IMR-90 (cell line): ENCODE measurements at regions not wholly inside any gene's neighbourhood (a gene's known extent, or its start where the extent isn't known, plus 50 kb on each side); places are given as distances from the start of the nearest gene placed in this dataset.

Experiments
- ATAC-seq: fragments of 200-7000 bp; cut with Tn5 transposase; 2 replicates; pipeline ENCODE4 v1.9.1; 2020; ENCODE audit warnings: low read depth, mild to moderate bottlenecking, moderate library complexity
- BruUV-seq: library from RNA; stranded (reverse); fragments of 400-500 nt; replicated peaks from 2 replicates; lab custom pipeline; 2021; lab: Mats Ljungman, UMichigan
- CTCF ChIA-PET: fragments of 300-600 bp; formaldehyde crosslinking; extraction: SDS; loops from one replicate; lab custom pipeline; 2021; ENCODE audit warnings: antibody characterized with exemption; lab: Yijun Ruan, JAX
- POLR2A ChIA-PET: fragments of 300-600 bp; sonication (Branson Sonifier 250); formaldehyde crosslinking; loops from one replicate; lab custom pipeline; 2022; ENCODE audit warnings: antibody characterized with exemption; ENCODE audit not compliant: unreplicated experiment; lab: Charles Lee
- DNase-seq: peaks from one replicate; pipeline ENCODE4 v3.0.0; 2013
- H2AFZ ChIP-seq: replicated peaks from 2 replicates; pipeline ENCODE3; 2013; ENCODE audit warnings: low read length, mild to moderate bottlenecking; ENCODE audit not compliant: poor library complexity
- H2AK5ac ChIP-seq: 2 replicates; pipeline ENCODE4 v1.6.1; 2013; ENCODE audit warnings: low read depth, low read length, inconsistent platforms
- H2AK9ac ChIP-seq: replicated peaks from 2 replicates; pipeline ENCODE3; 2013; ENCODE audit warnings: mild to moderate bottlenecking, low read depth, low read length, moderate library complexity; ENCODE audit not compliant: poor library complexity
- H2BK120ac ChIP-seq: 2 replicates; pipeline ENCODE4 v1.6.1; 2013; ENCODE audit warnings: low read depth, low read length, inconsistent platforms
- H2BK15ac ChIP-seq: 3 replicates; pipeline ENCODE4 v1.6.1; 2013; ENCODE audit warnings: low read depth, low read length, inconsistent platforms
- H2BK20ac ChIP-seq: 2 replicates; pipeline ENCODE4 v1.6.1; 2013; ENCODE audit warnings: low read depth, mild to moderate bottlenecking, inconsistent platforms, low read length, moderate library complexity
- H2BK5ac ChIP-seq: 2 replicates; pipeline ENCODE4 v1.6.1; 2013; ENCODE audit warnings: mild to moderate bottlenecking, low read depth, low read length, inconsistent platforms; ENCODE audit not compliant: poor library complexity, severe bottlenecking
- H3K14ac ChIP-seq: replicated peaks from 2 replicates; pipeline ENCODE4 v1.6.1; 2013; ENCODE audit warnings: low read depth, low read length, inconsistent platforms
- H3K18ac ChIP-seq: 2 replicates; pipeline ENCODE4 v1.6.1; 2013; ENCODE audit warnings: low read depth, low read length, control low read depth
- H3K23ac ChIP-seq: 2 replicates; pipeline ENCODE4 v1.6.1; 2013; ENCODE audit warnings: low read depth, low read length, inconsistent platforms
- H3K27ac ChIP-seq: 2 replicates; pipeline ENCODE4 v1.5.1; 2013; ENCODE audit warnings: mild to moderate bottlenecking, control low read depth, low read length; ENCODE audit not compliant: insufficient read depth
- H3K27me3 ChIP-seq: 2 replicates; pipeline ENCODE4 v1.6.1; 2013; ENCODE audit warnings: low read length; ENCODE audit not compliant: control insufficient read depth, insufficient read depth
- H3K36me3 ChIP-seq: 2 replicates; pipeline ENCODE4 v1.6.1; 2013; ENCODE audit warnings: low read length, mixed read lengths; ENCODE audit not compliant: control insufficient read depth, insufficient read depth
- H3K4ac ChIP-seq: 2 replicates; pipeline ENCODE4 v1.6.1; 2013; ENCODE audit warnings: low read depth, low read length, inconsistent platforms
- H3K4me1 ChIP-seq: 2 replicates; pipeline ENCODE4 v1.6.1; 2013; ENCODE audit warnings: low read length, mixed read lengths; ENCODE audit not compliant: control insufficient read depth, insufficient read depth
- H3K4me2 ChIP-seq: 2 replicates; pipeline ENCODE4 v1.6.1; 2013; ENCODE audit warnings: low read depth, mild to moderate bottlenecking, control low read depth, low read length, moderate library complexity
- H3K4me3 ChIP-seq: 2 replicates; pipeline ENCODE4 v1.5.1; 2013; ENCODE audit warnings: low read depth, mild to moderate bottlenecking, control low read depth, low read length, moderate library complexity; ENCODE audit not compliant: insufficient read depth
- H3K56ac ChIP-seq: 2 replicates; pipeline ENCODE4 v1.6.1; 2013; ENCODE audit warnings: low read length, inconsistent platforms; ENCODE audit not compliant: insufficient read depth; ENCODE audit errors: extremely low read depth
- H3K79me1 ChIP-seq, 2 experiments: 2 replicates each; pipeline ENCODE4 v1.6.1; 2013; ENCODE audit warnings: low read length in 2 of 2, inconsistent platforms in 1 of 2, low read depth in 1 of 2
- H3K9ac ChIP-seq: 2 replicates; pipeline ENCODE4 v1.6.1; 2013; ENCODE audit warnings: low read depth, low read length, control low read depth
- H3K9me1 ChIP-seq: 2 replicates; pipeline ENCODE4 v1.6.1; 2013; ENCODE audit warnings: low read length, inconsistent platforms; ENCODE audit not compliant: insufficient read depth
- H3K9me3 ChIP-seq: 2 replicates; pipeline ENCODE4 v1.6.1; 2013; ENCODE audit warnings: low read length; ENCODE audit not compliant: control insufficient read depth, insufficient read depth
- H4K20me1 ChIP-seq: 2 replicates; pipeline ENCODE4 v1.6.1; 2013; ENCODE audit warnings: low read length, inconsistent platforms; ENCODE audit not compliant: insufficient read depth
- H4K5ac ChIP-seq: 2 replicates; pipeline ENCODE4 v1.6.1; 2013; ENCODE audit warnings: mild to moderate bottlenecking, low read depth, low read length, control low read depth
- H4K8ac ChIP-seq, 2 experiments: 2 replicates each; pipeline ENCODE4 v1.6.1; 2013; ENCODE audit warnings: low read depth in 2 of 2, low read length in 2 of 2, control low read depth in 1 of 2, inconsistent platforms in 1 of 2
- H4K91ac ChIP-seq: 2 replicates; pipeline ENCODE4 v1.6.1; 2013; ENCODE audit warnings: low read depth, low read length, inconsistent platforms; ENCODE audit not compliant: insufficient read depth
- CHD1 ChIP-seq: IDR thresholded peaks from 2 replicates; pipeline ENCODE4 v1.6.1; 2012; ENCODE audit warnings: low read depth, low read length, improper control_type of control experiment
- FOS ChIP-seq: fragments of 150-350 bp; IDR thresholded peaks from 2 replicates; pipeline ENCODE4 v1.6.1; 2016; ENCODE audit warnings: low read depth, low read length
- MAFK ChIP-seq: IDR thresholded peaks from 2 replicates; pipeline ENCODE4 v1.6.1; 2012; ENCODE audit warnings: low read depth, low read length, improper control_type of control experiment
- WGBS, 2 experiments: methylation state at CpG; one replicate each; pipeline versions ENCODE4 v1.1.5 to v1.1.7; 2013; ENCODE audit warnings: missing lambda C conversion rate in 2 of 2; ENCODE audit not compliant: insufficient read length in 1 of 2; ENCODE audit errors: extremely low coverage in 2 of 2; 5-methylcytosine and 5-hydroxymethylcytosine counted together
- dilution Hi-C: fragments of 300-500 bp; cut with HindIII; formaldehyde crosslinking; loops from one replicate; pipeline ENCODE4 v1.14.3; 2018; ENCODE audit warnings: low sequenced_read_pairs; ENCODE audit not compliant: unreplicated experiment
- in situ Hi-C: fragments of 300-500 bp; cut with MboI; formaldehyde crosslinking; loops from 3 replicates; pipeline ENCODE4 v1.14.3; 2019; ENCODE audit warnings: low sequenced_read_pairs, inconsistent platforms, mixed read lengths
- intact Hi-C: fragments of 100-400 bp; cut with micrococcal nuclease; formaldehyde crosslinking; loops from 2 replicates; pipeline ENCODE4 v1.10.0; 2022
- TF ChIP-seq, protein P1 (sequence below): conservative IDR thresholded peaks from 2 replicates; pipeline ENCODE4 v1.5.1; 2012; ENCODE audit warnings: mild to moderate bottlenecking, low read depth, low read length, improper control_type of control experiment
- TF ChIP-seq, protein P2 (sequence below): fragments of 150-350 bp; IDR thresholded peaks from 2 replicates; pipeline ENCODE4 v1.6.1; 2016; ENCODE audit warnings: low read depth, mild to moderate bottlenecking, low read length, moderate library complexity, borderline replicate concordance

DNA sequence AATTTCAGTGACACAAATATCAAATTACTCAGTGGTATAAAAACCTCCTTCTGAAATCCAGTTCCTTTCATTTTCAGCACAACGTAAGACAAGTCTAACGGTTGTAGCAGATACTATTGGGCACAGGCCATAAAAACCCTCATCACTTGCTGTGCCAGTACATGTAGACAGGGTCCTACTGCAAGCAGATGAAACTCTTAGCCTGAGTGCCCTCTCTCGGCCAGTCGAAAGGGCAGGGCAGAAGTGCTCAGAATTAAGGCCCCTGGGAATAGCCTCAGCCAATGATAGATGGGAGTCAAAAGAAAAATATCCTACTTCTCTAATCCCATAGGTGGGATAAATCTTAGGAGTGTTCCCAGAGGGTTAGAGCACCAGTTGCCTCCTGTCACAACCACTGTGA is 168.5 kb upstream of the FER start:
- intact Hi-C loops: no loop called here
- no CpG with 5 or more reads among the region's 4 CpGs for WGBS, 2 experiments
- H3K36me3 ChIP-seq: no peaks in the 10 kb centered on the region

More for the DNA sequence above, 168.5 kb upstream of the FER start:
- H2BK20ac ChIP-seq: no peak overlapping the region
- no peak overlapping the region for H2BK120ac ChIP-seq
- H3K9ac ChIP-seq: no peak overlapping the region
- H3K23ac ChIP-seq: no peak overlapping the region
- H3K4me3 ChIP-seq: no peak overlapping the region
- no peak overlapping the region for H2AFZ ChIP-seq
- H2AK9ac ChIP-seq: no peak overlapping the region
- no peak overlapping the region for H4K91ac ChIP-seq
- no peak overlapping the region for H3K27ac ChIP-seq
- H3K79me1 ChIP-seq: no peaks in the 10 kb centered on the region
- no peak overlapping the region for H3K56ac ChIP-seq
- no peak overlapping the region for H3K18ac ChIP-seq
- H2BK15ac ChIP-seq: no peak overlapping the region
- H3K4ac ChIP-seq: no peak overlapping the region
- no peaks in the 10 kb centered on the region for H4K20me1 ChIP-seq
- BruUV-seq: no TSS peak
- POLR2A ChIA-PET: no interaction called here
- no peaks in the 10 kb centered on the region for H3K4me1 ChIP-seq
- no peak overlapping the region for H4K5ac ChIP-seq
- no peak overlapping the region for H3K4me2 ChIP-seq
- in situ Hi-C loops (no loop called here), dilution Hi-C loops (no loop called here)
- H2AK5ac ChIP-seq: no peak overlapping the region
- ATAC-seq (no peak; the same call in none of the 2 replicates), DNase-seq (no peak)
- H3K14ac ChIP-seq: no peak overlapping the region
- H3K27me3 ChIP-seq: peaks cover 3% of the 10 kb centered on the region; the same call in 1 of the 2 replicates
- no peak overlapping the region for H2BK5ac ChIP-seq
- CTCF ChIA-PET: interaction anchor here (0.9 to 1.6 kb wide), 2 partner anchors 56 to 58 kb away, joined by 3 to 4 read pairs; no protein-coding TSS in a partner anchor
- no peak overlapping the region for H4K8ac ChIP-seq
- H3K9me3 ChIP-seq: peaks cover under 1% of the 10 kb centered on the region; the same call in 1 of the 2 replicates
- H3K9me1 ChIP-seq: no peaks in the 10 kb centered on the region
- TF ChIP-seq CHD1 (no peak), FOS (no peak), MAFK (no peak)
- TF ChIP-seq, protein P1, sequence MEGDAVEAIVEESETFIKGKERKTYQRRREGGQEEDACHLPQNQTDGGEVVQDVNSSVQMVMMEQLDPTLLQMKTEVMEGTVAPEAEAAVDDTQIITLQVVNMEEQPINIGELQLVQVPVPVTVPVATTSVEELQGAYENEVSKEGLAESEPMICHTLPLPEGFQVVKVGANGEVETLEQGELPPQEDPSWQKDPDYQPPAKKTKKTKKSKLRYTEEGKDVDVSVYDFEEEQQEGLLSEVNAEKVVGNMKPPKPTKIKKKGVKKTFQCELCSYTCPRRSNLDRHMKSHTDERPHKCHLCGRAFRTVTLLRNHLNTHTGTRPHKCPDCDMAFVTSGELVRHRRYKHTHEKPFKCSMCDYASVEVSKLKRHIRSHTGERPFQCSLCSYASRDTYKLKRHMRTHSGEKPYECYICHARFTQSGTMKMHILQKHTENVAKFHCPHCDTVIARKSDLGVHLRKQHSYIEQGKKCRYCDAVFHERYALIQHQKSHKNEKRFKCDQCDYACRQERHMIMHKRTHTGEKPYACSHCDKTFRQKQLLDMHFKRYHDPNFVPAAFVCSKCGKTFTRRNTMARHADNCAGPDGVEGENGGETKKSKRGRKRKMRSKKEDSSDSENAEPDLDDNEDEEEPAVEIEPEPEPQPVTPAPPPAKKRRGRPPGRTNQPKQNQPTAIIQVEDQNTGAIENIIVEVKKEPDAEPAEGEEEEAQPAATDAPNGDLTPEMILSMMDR: no peak
- TF ChIP-seq, protein P2, sequence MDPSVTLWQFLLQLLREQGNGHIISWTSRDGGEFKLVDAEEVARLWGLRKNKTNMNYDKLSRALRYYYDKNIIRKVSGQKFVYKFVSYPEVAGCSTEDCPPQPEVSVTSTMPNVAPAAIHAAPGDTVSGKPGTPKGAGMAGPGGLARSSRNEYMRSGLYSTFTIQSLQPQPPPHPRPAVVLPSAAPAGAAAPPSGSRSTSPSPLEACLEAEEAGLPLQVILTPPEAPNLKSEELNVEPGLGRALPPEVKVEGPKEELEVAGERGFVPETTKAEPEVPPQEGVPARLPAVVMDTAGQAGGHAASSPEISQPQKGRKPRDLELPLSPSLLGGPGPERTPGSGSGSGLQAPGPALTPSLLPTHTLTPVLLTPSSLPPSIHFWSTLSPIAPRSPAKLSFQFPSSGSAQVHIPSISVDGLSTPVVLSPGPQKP: no peak
